ENCODE measurements at regions not wholly inside any gene's neighbourhood (a gene's known extent, or its start where the extent isn't known, plus 50 kb on each side); places are given as distances from the start of the nearest gene placed in this dataset.

- TF ChIP-seq CTCF (conservative IDR thresholded peaks at IDR 0.05; ENCODE audit: low read depth, low read length) (no peak), EZH2phosphoT487 (IDR thresholded peaks at IDR 0.05; ENCODE audit: borderline replicate concordance, low read length) (no peak), EZH2 (IDR thresholded peaks at IDR 0.05; ENCODE audit: low read length, unreplicated experiment) (no peak)
Observed at GRCh38 chr2:193810533-193810932, 1615.8 kb upstream of the TMEFF2 start.
